SK-N-SH (cell line): ENCODE measurements at regions not wholly inside any gene's neighbourhood (a gene's known extent, or its start where the extent isn't known, plus 50 kb on each side); places are given as distances from the start of the nearest gene placed in this dataset.

Experiments
- CTCF ChIA-PET: fragments of 300-600, 350-600 bp; formaldehyde crosslinking; extraction: SDS; loops from one replicate; lab custom pipeline; 2021; lab: Yijun Ruan, JAX
- POLR2A ChIA-PET: fragments of 350-600 bp; sonication (Branson Sonifier 250); formaldehyde crosslinking; extraction: SDS; loops from one replicate; lab custom pipeline; 2020; ENCODE audit warnings: antibody characterized with exemption, inconsistent platforms; lab: Yijun Ruan, JAX
- DNase-seq: peaks from one replicate; pipeline ENCODE4 v3.0.0; 2012
- H2AFZ ChIP-seq: fragments of 200-600 bp; sonication (generic); 2 replicates; pipeline ENCODE4 v1.8.1; 2016; ENCODE audit warnings: antibody characterized with exemption, mild to moderate bottlenecking, low read depth
- H3F3A ChIP-seq: fragments of 200-600 bp; sonication (generic); replicated peaks from 2 replicates; pipeline ENCODE3; 2016; ENCODE audit warnings: antibody characterized with exemption, mild to moderate bottlenecking; ENCODE audit not compliant: insufficient read depth
- H3K27ac ChIP-seq, 2 experiments: fragments of 200-500 bp in 1 of 2; fragments of 200-600 bp in 1 of 2; sonication (Bioruptor generic) in 1 of 2; sonication (generic), shearing (Covaris generic) in 1 of 2; 2 replicates each; pipeline versions ENCODE4 v1.5.1 to v1.6.1; 2014 to 2016; ENCODE audit warnings: low read depth in 2 of 2, inconsistent platforms in 1 of 2, low read length in 1 of 2, mild to moderate bottlenecking in 1 of 2, mixed read lengths in 1 of 2
- H3K27me3 ChIP-seq: fragments of 200-600 bp; sonication (generic), shearing (Covaris generic); 2 replicates; pipeline ENCODE4 v1.6.1; 2016; ENCODE audit warnings: mixed run types; ENCODE audit not compliant: insufficient read depth
- H3K36me3 ChIP-seq, 2 experiments: fragments of 200-500 bp in 1 of 2; fragments of 200-600 bp in 1 of 2; sonication (Bioruptor generic) in 1 of 2; sonication (generic) in 1 of 2; replicated peaks in 1 of 2; 2 replicates each; pipeline versions ENCODE3 to v1.5.1; 2014 to 2016; ENCODE audit warnings: low read length in 1 of 2, mild to moderate bottlenecking in 1 of 2; ENCODE audit not compliant: insufficient read depth in 2 of 2, control insufficient read depth in 1 of 2
- H3K4me1 ChIP-seq, 2 experiments: fragments of 200-500 bp in 1 of 2; fragments of 200-600 bp in 1 of 2; sonication (Bioruptor generic) in 1 of 2; sonication (generic), shearing (Covaris generic) in 1 of 2; 2 replicates each; pipeline versions ENCODE4 v1.5.1 to v1.6.1; 2014 to 2016; ENCODE audit warnings: low read depth in 1 of 2, low read length in 1 of 2, mixed run types in 1 of 2; ENCODE audit not compliant: insufficient read depth in 2 of 2, control insufficient read depth in 1 of 2
- H3K4me2 ChIP-seq: fragments of 200-600 bp; sonication (generic), shearing (Covaris generic); 2 replicates; pipeline ENCODE4 v1.6.1; 2017; ENCODE audit warnings: mixed run types
- H3K4me3 ChIP-seq, 2 experiments: fragments of 200-500 bp in 1 of 2; fragments of 200-600 bp in 1 of 2; sonication (Bioruptor generic) in 1 of 2; sonication (generic), shearing (Covaris generic) in 1 of 2; 2 replicates each; pipeline versions ENCODE4 v1.5.1 to v1.8.1; 2014 to 2016; ENCODE audit warnings: low read depth in 2 of 2, inconsistent platforms in 1 of 2, low read length in 1 of 2, mild to moderate bottlenecking in 1 of 2, mixed read lengths in 1 of 2, moderate library complexity in 1 of 2
- H3K79me2 ChIP-seq: fragments of 200-600 bp; sonication (generic); 2 replicates; pipeline ENCODE4 v1.8.1; 2017; ENCODE audit warnings: mild to moderate bottlenecking; ENCODE audit not compliant: insufficient read depth
- H3K9ac ChIP-seq: fragments of 200-600 bp; sonication (generic); 2 replicates; pipeline ENCODE4 v1.6.1; 2017; ENCODE audit warnings: mixed run types
- H3K9me2 ChIP-seq: fragments of 200-600 bp; sonication (generic); 2 replicates; pipeline ENCODE4 v1.6.1; 2017; ENCODE audit warnings: mixed run types
- H3K9me3 ChIP-seq: fragments of 200-600 bp; sonication (generic); 2 replicates; pipeline ENCODE4 v1.6.1; 2017; ENCODE audit warnings: mixed run types, mild to moderate bottlenecking, moderate library complexity
- H4K20me1 ChIP-seq: fragments of 200-600 bp; sonication (generic); 2 replicates; pipeline ENCODE4 v1.6.1; 2017; ENCODE audit warnings: mild to moderate bottlenecking, mixed run types; ENCODE audit not compliant: insufficient read depth
- CHD2 ChIP-seq: fragments of 150-350 bp; IDR thresholded peaks from 2 replicates; pipeline ENCODE4 v1.6.1; 2018; ENCODE audit warnings: low read length; ENCODE audit not compliant: partially characterized antibody
- EZH2phosphoT487 ChIP-seq: fragments of 200-600 bp; sonication (generic); IDR thresholded peaks from 2 replicates; pipeline ENCODE4 v1.6.1; 2017; ENCODE audit warnings: low read depth, mixed run types, mild to moderate bottlenecking, antibody characterized with exemption, moderate library complexity, borderline replicate concordance
- FOXJ3 ChIP-seq: sonication (generic); formaldehyde crosslinking; IDR thresholded peaks from 2 replicates; pipeline ENCODE4 v1.5.1; 2020; ENCODE audit warnings: mild to moderate bottlenecking, missing genetic modification reagents
- GABPA ChIP-seq: IDR thresholded peaks from 2 replicates; pipeline ENCODE4 v1.4.0; 2012; ENCODE audit warnings: low read depth, mild to moderate bottlenecking
- GATA2 ChIP-seq: sonication (generic); formaldehyde crosslinking; IDR thresholded peaks from 2 replicates; pipeline ENCODE4 v1.5.0; 2020; ENCODE audit warnings: mild to moderate bottlenecking, missing genetic modification reagents
- JUND ChIP-seq: IDR thresholded peaks from 2 replicates; pipeline ENCODE4 v1.4.0; 2012
- MXI1 ChIP-seq: IDR thresholded peaks from 2 replicates; pipeline ENCODE4 v1.6.1; 2012; ENCODE audit warnings: mild to moderate bottlenecking, low read depth, low read length, improper control_type of control experiment
- NRF1 ChIP-seq: IDR thresholded peaks from 2 replicates; pipeline ENCODE4 v1.6.1; 2012; ENCODE audit warnings: low read depth, mild to moderate bottlenecking, low read length
- RCOR1 ChIP-seq: fragments of 150-350 bp; IDR thresholded peaks from 2 replicates; pipeline ENCODE4 v1.6.1; 2017; ENCODE audit warnings: antibody characterized with exemption, low read length
- RFX5 ChIP-seq: IDR thresholded peaks from 2 replicates; pipeline ENCODE4 v1.6.1; 2012; ENCODE audit warnings: mild to moderate bottlenecking, improper control_type of control experiment, low read length
- TAF1 ChIP-seq: IDR thresholded peaks from 2 replicates; pipeline ENCODE4 v1.6.1; 2012; ENCODE audit warnings: low read depth, mild to moderate bottlenecking, low read length, moderate library complexity, borderline replicate concordance
- TCF12 ChIP-seq: IDR thresholded peaks from 2 replicates; pipeline ENCODE4 v1.4.0; 2012
- YY1 ChIP-seq: IDR thresholded peaks from 2 replicates; pipeline ENCODE4 v1.4.0; 2012; ENCODE audit warnings: low read depth, mild to moderate bottlenecking
- WGBS: methylation state at CpG from one replicate; pipeline ENCODE4 v1.1.6; 2017; ENCODE audit warnings: low lambda C conversion rate; 5-methylcytosine and 5-hydroxymethylcytosine counted together
- TF ChIP-seq, protein P1 (sequence below): IDR thresholded peaks from 2 replicates; pipeline ENCODE4 v1.4.0; 2012; ENCODE audit warnings: low read depth
- TF ChIP-seq, protein P2 (sequence below): IDR thresholded peaks from 2 replicates; pipeline ENCODE4 v1.4.0; 2012; ENCODE audit warnings: low read depth, borderline replicate concordance
- TF ChIP-seq, protein P3 (sequence below): IDR thresholded peaks from 2 replicates; pipeline ENCODE4 v1.6.1; 2012; ENCODE audit warnings: mild to moderate bottlenecking, low read depth, low read length, moderate library complexity
- TF ChIP-seq, protein P4 (sequence below): IDR thresholded peaks from 2 replicates; pipeline ENCODE4; 2012

DNA sequence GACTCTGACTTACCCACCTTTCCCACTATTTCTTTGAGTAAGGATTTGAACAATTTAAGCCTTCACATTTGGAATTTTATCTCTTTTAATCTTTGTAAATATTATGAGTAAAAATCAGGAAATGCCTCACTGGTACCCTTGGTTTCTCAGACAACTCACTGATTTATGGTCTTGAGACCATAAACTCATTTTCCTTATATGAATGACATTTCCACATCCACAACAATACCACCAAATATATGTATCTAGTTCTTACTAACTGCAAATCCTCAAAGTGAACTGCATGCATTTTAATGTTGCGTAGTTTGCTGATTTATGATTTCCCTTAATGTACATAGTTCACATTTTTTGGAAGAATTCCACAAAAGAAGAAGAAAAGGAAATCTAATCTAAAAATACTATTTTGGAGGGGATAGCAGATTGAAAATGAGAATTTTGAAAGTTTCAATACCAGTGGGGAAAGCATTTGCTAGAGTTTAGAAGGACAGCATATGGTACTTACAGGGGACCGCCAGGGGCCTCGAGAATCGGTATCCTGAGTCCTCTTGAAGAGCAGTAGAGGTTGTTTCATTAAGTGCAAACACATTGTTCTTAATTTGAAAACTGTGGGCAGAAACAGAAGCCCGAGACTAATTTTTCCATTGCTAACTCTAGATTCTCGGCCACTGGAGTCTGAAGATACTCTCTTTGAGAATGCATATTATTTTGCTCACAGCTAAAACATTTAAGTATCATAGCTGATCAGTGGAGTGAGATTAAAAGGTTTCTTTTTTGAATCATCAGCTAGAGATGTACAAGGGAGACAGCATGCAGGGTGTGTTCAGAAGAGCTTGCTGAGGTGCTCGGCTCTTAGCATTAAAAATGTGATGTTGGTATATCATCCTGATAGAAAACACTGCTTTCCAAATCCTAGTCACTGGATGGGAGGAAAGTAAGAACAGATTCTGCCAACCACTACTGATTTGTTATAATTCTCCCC, 964.0 kb downstream of the GATA3 start:
- Histone ChIP-seq H2AFZ (no peak overlapping the region; the same call in 1 of the 2 replicates), H3K4me1 (peaks cover 0 to 11% of the 10 kb centered on the region in 2 experiments; a peak in 2 of 4 replicates), H3K4me3 (no peak overlapping the region), H3K9me2 (0 out of 2 replicates have a peak, but pooled peaks cover 6% of the 10 kb centered on the region), H3F3A (no peaks in the 10 kb centered on the region), H3K4me2 (no peak overlapping the region), H4K20me1 (no peaks in the 10 kb centered on the region), H3K79me2 (no peaks in the 10 kb centered on the region), H3K9me3 (no peaks in the 10 kb centered on the region)
- TF ChIP-seq FOXJ3 (CRISPR knock-in tag) (no peak), CHD2 (no peak), RFX5 (no peak), YY1 (no peak)
- TF ChIP-seq, protein P1, sequence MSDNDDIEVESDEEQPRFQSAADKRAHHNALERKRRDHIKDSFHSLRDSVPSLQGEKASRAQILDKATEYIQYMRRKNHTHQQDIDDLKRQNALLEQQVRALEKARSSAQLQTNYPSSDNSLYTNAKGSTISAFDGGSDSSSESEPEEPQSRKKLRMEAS = no peak
- TF ChIP-seq, protein P2, sequence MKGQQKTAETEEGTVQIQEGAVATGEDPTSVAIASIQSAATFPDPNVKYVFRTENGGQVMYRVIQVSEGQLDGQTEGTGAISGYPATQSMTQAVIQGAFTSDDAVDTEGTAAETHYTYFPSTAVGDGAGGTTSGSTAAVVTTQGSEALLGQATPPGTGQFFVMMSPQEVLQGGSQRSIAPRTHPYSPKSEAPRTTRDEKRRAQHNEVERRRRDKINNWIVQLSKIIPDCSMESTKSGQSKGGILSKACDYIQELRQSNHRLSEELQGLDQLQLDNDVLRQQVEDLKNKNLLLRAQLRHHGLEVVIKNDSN = no peak
- TF ChIP-seq, protein P3, sequence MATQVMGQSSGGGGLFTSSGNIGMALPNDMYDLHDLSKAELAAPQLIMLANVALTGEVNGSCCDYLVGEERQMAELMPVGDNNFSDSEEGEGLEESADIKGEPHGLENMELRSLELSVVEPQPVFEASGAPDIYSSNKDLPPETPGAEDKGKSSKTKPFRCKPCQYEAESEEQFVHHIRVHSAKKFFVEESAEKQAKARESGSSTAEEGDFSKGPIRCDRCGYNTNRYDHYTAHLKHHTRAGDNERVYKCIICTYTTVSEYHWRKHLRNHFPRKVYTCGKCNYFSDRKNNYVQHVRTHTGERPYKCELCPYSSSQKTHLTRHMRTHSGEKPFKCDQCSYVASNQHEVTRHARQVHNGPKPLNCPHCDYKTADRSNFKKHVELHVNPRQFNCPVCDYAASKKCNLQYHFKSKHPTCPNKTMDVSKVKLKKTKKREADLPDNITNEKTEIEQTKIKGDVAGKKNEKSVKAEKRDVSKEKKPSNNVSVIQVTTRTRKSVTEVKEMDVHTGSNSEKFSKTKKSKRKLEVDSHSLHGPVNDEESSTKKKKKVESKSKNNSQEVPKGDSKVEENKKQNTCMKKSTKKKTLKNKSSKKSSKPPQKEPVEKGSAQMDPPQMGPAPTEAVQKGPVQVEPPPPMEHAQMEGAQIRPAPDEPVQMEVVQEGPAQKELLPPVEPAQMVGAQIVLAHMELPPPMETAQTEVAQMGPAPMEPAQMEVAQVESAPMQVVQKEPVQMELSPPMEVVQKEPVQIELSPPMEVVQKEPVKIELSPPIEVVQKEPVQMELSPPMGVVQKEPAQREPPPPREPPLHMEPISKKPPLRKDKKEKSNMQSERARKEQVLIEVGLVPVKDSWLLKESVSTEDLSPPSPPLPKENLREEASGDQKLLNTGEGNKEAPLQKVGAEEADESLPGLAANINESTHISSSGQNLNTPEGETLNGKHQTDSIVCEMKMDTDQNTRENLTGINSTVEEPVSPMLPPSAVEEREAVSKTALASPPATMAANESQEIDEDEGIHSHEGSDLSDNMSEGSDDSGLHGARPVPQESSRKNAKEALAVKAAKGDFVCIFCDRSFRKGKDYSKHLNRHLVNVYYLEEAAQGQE = no peak
- TF ChIP-seq, all 33 proteins: peak for 0
- Histone ChIP-seq H3K27me3 (no peaks in the 10 kb centered on the region), H3K9ac (no peak overlapping the region), H3K27ac (no peak overlapping the region), H3K36me3 (no peaks in the 10 kb centered on the region)
- 63% methylated on average over 7 of the region's 7 CpGs for WGBS
- no peak for DNase-seq
- CTCF ChIA-PET = no interaction called here
- POLR2A ChIA-PET = no interaction called here

DNA sequence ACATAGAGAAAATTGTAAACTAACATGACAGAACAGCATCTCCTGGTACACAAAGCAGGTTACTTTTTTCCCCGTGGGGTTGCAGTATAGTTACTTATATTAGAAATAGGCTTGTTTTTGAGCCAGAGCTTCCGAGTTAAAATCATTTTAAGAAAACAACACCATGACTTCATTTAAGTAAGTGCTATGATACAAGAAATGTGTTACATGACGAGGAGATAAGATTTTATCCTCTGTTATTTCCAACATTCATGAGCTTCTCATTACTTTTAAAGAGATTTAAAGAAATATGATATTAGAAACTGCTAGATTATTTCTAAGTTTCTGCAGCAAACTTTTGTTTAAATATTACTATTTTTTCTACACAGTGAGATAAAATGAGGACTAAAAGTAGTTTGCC, 968.7 kb downstream of the GATA3 start:
- Histone ChIP-seq H3K27me3 (no peaks in the 10 kb centered on the region), H3F3A (no peaks in the 10 kb centered on the region)
- POLR2A ChIA-PET = no interaction called here

More for the DNA sequence above, 968.7 kb downstream of the GATA3 start:
- CTCF ChIA-PET = no interaction called here
- no peak for DNase-seq
- no peaks in the 10 kb centered on the region for H3K9me2 ChIP-seq
- no peak for TF ChIP-seq JUND
- TF ChIP-seq EZH2phosphoT487 = no peak
- TF ChIP-seq NRF1 = no peak
- TF ChIP-seq, protein P1 = no peak
- TF ChIP-seq GABPA = no peak
- no peak for TF ChIP-seq GATA2 (CRISPR knock-in tag)
- no peak for TF ChIP-seq TCF12
- TF ChIP-seq RCOR1 = no peak
- TF ChIP-seq, protein P4, sequence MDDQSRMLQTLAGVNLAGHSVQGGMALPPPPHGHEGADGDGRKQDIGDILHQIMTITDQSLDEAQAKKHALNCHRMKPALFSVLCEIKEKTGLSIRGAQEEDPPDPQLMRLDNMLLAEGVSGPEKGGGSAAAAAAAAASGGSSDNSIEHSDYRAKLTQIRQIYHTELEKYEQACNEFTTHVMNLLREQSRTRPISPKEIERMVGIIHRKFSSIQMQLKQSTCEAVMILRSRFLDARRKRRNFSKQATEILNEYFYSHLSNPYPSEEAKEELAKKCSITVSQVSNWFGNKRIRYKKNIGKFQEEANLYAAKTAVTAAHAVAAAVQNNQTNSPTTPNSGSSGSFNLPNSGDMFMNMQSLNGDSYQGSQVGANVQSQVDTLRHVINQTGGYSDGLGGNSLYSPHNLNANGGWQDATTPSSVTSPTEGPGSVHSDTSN = no peak
- no peak for TF ChIP-seq TAF1
- TF ChIP-seq MXI1 = no peak
- peaks cover 0 to 9% of the 10 kb centered on the region in 2 experiments; a peak in 1 of 4 replicates for H3K4me1 ChIP-seq
- no peaks in the 10 kb centered on the region for H3K9me3 ChIP-seq
- no peaks in the 10 kb centered on the region for H3K79me2 ChIP-seq
- WGBS = 43% methylated on average over 3 of the region's 3 CpGs
- H3K4me2 ChIP-seq = no peak overlapping the region
- H3K27ac ChIP-seq = no peak overlapping the region
- H2AFZ ChIP-seq = no peak overlapping the region
- H3K9ac ChIP-seq = no peak overlapping the region
- H4K20me1 ChIP-seq = no peaks in the 10 kb centered on the region
- H3K36me3 ChIP-seq = no peaks in the 10 kb centered on the region
- H3K4me3 ChIP-seq = no peak overlapping the region
